ENCODE measurements at regions not wholly inside any gene's neighbourhood (a gene's known extent, or its start where the extent isn't known, plus 50 kb on each side); places are given as distances from the start of the nearest gene placed in this dataset.

DNA sequence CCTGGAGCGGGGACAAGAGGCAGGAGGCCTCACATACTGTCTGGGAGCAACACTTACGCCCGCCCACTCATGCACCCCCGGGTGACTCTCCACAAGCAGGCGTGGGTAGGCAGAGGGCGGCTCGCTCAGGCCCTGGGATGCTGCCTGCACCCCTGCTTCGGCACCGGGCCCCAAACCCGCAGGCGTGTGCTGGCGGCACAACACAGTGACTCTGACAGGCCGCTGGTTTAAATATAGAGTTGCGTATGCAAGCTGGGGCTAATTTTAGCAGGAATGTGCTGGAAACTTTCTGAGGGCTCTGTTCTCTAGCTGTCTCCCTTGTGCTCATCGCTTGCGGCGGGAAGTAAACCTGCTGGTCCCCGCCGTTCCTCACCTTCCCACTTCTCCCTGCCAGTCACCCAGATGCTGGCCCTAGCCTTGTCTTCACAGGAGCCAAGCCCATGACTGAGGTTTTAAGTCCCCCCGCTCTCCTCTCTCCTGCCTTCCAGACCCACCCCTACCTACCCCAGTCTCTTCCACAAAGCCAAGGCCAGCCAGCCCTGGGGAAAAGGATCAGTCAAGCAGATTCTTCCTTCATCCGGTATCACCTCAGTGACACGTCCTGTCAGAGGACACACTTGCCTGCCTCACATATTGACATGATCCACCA is 94.5 kb upstream of the FOXP4 start:
- TF ChIP-seq, protein P1, sequence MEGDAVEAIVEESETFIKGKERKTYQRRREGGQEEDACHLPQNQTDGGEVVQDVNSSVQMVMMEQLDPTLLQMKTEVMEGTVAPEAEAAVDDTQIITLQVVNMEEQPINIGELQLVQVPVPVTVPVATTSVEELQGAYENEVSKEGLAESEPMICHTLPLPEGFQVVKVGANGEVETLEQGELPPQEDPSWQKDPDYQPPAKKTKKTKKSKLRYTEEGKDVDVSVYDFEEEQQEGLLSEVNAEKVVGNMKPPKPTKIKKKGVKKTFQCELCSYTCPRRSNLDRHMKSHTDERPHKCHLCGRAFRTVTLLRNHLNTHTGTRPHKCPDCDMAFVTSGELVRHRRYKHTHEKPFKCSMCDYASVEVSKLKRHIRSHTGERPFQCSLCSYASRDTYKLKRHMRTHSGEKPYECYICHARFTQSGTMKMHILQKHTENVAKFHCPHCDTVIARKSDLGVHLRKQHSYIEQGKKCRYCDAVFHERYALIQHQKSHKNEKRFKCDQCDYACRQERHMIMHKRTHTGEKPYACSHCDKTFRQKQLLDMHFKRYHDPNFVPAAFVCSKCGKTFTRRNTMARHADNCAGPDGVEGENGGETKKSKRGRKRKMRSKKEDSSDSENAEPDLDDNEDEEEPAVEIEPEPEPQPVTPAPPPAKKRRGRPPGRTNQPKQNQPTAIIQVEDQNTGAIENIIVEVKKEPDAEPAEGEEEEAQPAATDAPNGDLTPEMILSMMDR (optimal IDR thresholded peaks at IDR 0.05 in 1 of 3, IDR thresholded peaks at IDR 0.05 in 1 of 3, conservative IDR thresholded peaks at IDR 0.05 in 1 of 3; ENCODE audit: extremely low read depth in 1 of 3, insufficient read depth in 2 of 3, low read length in 3 of 3): no peak
- peak; percentile 61 for TF ChIP-seq EZH2 (IDR thresholded peaks at IDR 0.05; ENCODE audit: low read length)

Data from keratinocyte (primary cell).